Activated CD8-positive, alpha-beta memory T cell treated with anti-CD3 and anti-CD28 coated beads, Interleukin-2, amount 10 ng/mL, durations not matched to agents 7 days and 5 days (primary cell): ENCODE measurements at regions not wholly inside any gene's neighbourhood (a gene's known extent, or its start where the extent isn't known, plus 50 kb on each side); places are given as distances from the start of the nearest gene placed in this dataset.
"Not testable (repeated sequence)": the region's sequence is repeated elsewhere in the genome, so short reads cannot be mapped to it uniquely, and the experiment has no call there.

Experiments
- ATAC-seq: fragments of 150-1000 bp; cut with Tn5 transposase; one replicate; pipeline ENCODE4 v1.10.0; 2021; ENCODE audit warnings: moderate library complexity
- CTCF ChIA-PET: fragments of 350-600 bp; sonication (Branson Sonifier 250); formaldehyde crosslinking; loops from one replicate; lab custom pipeline; 2021; ENCODE audit warnings: antibody characterized with exemption; lab: Charles Lee
- DNase-seq: peaks from one replicate; pipeline ENCODE4 v3.0.0-alpha.2; 2020
- H3K27ac Mint-ChIP-seq: one replicate; pipeline ENCODE4 v1.8.0; 2021; ENCODE audit warnings: mild to moderate bottlenecking, mixed read lengths
- H3K27me3 Mint-ChIP-seq: one replicate; pipeline ENCODE4 v1.8.0; 2021; ENCODE audit warnings: mixed read lengths
- H3K36me3 Mint-ChIP-seq: one replicate; pipeline ENCODE4 v1.8.0; 2021; ENCODE audit warnings: mild to moderate bottlenecking, mixed read lengths
- H3K4me1 Mint-ChIP-seq: one replicate; pipeline ENCODE4 v1.8.0; 2021; ENCODE audit warnings: mixed read lengths
- H3K4me3 Mint-ChIP-seq: one replicate; pipeline ENCODE4 v1.8.0; 2021; ENCODE audit warnings: mild to moderate bottlenecking, moderate library complexity, mixed read lengths
- H3K9me3 Mint-ChIP-seq: one replicate; pipeline ENCODE4 v1.8.0; 2022; ENCODE audit warnings: low read depth, mixed read lengths

GRCh38 chr2:75925331-75926024 is 214.8 kb upstream of the GCFC2 start:
- Mint-ChIP-seq H3K9me3 (no peaks in the 10 kb centered on the region), H3K27ac (no peak overlapping the region), H3K36me3 (no peaks in the 10 kb centered on the region), H3K4me1 (no peaks in the 10 kb centered on the region), H3K4me3 (no peak overlapping the region), H3K27me3 (no peaks in the 10 kb centered on the region)
- CTCF ChIA-PET: no interaction called here
- ATAC-seq (no peak), DNase-seq (no peak)

GRCh38 chr2:75922191-75922590 is 211.5 kb upstream of the GCFC2 start:
- Mint-ChIP-seq H3K4me1 (no peaks in the 10 kb centered on the region), H3K4me3 (no peak overlapping the region), H3K9me3 (no peaks in the 10 kb centered on the region), H3K36me3 (no peaks in the 10 kb centered on the region), H3K27ac (no peak overlapping the region), H3K27me3 (no peaks in the 10 kb centered on the region)
- CTCF ChIA-PET: no interaction called here
- no peak for ATAC-seq
- DNase-seq: no peak

- DNase-seq (no peak), ATAC-seq (no peak)
- Mint-ChIP-seq H3K4me1 (no peaks in the 10 kb centered on the region), H3K27me3 (no peaks in the 10 kb centered on the region), H3K36me3 (no peaks in the 10 kb centered on the region), H3K4me3 (no peak overlapping the region), H3K27ac (no peak overlapping the region), H3K9me3 (no peaks in the 10 kb centered on the region)
- CTCF ChIA-PET: no interaction called here
Observed at GRCh38 chr2:75920859-75921551, 210.3 kb upstream of the GCFC2 start.

GRCh38 chr2:75915851-75916634 is 205.3 kb upstream of the GCFC2 start:
- H3K4me3 Mint-ChIP-seq: no peak overlapping the region
- CTCF ChIA-PET: no interaction called here

GRCh38 chr2:75896779-75897366 is 186.2 kb upstream of the GCFC2 start:
- H3K4me1 Mint-ChIP-seq: no peaks in the 10 kb centered on the region
- H3K27ac Mint-ChIP-seq: no peak overlapping the region
- CTCF ChIA-PET: no interaction called here
- H3K9me3 Mint-ChIP-seq: no peaks in the 10 kb centered on the region
- no peak overlapping the region for H3K4me3 Mint-ChIP-seq
- no peaks in the 10 kb centered on the region for H3K36me3 Mint-ChIP-seq
- no peaks in the 10 kb centered on the region for H3K27me3 Mint-ChIP-seq
- DNase-seq (no peak), ATAC-seq (no peak)

More at GRCh38 chr2:75915851-75916634, 205.3 kb upstream of the GCFC2 start:
- H3K27me3 Mint-ChIP-seq: no peaks in the 10 kb centered on the region
- ATAC-seq (no peak), DNase-seq (no peak)
- no peaks in the 10 kb centered on the region for H3K36me3 Mint-ChIP-seq
- H3K27ac Mint-ChIP-seq: no peak overlapping the region
- H3K4me1 Mint-ChIP-seq: no peaks in the 10 kb centered on the region
- H3K9me3 Mint-ChIP-seq: peaks cover 5% of the 10 kb centered on the region

- no peak for ATAC-seq
- Mint-ChIP-seq H3K9me3 (no peaks in the 10 kb centered on the region), H3K36me3 (no peaks in the 10 kb centered on the region), H3K4me1 (no peaks in the 10 kb centered on the region), H3K27me3 (no peaks in the 10 kb centered on the region), H3K4me3 (no peak overlapping the region), H3K27ac (no peak overlapping the region)
- CTCF ChIA-PET: no interaction called here
- no peak for DNase-seq
Observed at GRCh38 chr2:75894170-75894569, 183.5 kb upstream of the GCFC2 start.

GRCh38 chr2:75892490-75892889 is 181.8 kb upstream of the GCFC2 start:
- no peak overlapping the region for H3K27ac Mint-ChIP-seq
- no peaks in the 10 kb centered on the region for H3K36me3 Mint-ChIP-seq
- no peak overlapping the region for H3K4me3 Mint-ChIP-seq
- no peaks in the 10 kb centered on the region for H3K9me3 Mint-ChIP-seq
- DNase-seq (no peak), ATAC-seq (no peak)
- H3K27me3 Mint-ChIP-seq: no peaks in the 10 kb centered on the region
- CTCF ChIA-PET: no interaction called here
- no peaks in the 10 kb centered on the region for H3K4me1 Mint-ChIP-seq

GRCh38 chr2:75882530-75882929 is 171.8 kb upstream of the GCFC2 start:
- Mint-ChIP-seq H3K9me3 (peaks cover 2% of the 10 kb centered on the region), H3K27me3 (no peaks in the 10 kb centered on the region), H3K36me3 (no peaks in the 10 kb centered on the region), H3K27ac (no peak overlapping the region), H3K4me3 (no peak overlapping the region), H3K4me1 (no peaks in the 10 kb centered on the region)
- CTCF ChIA-PET: no interaction called here
- ATAC-seq: no peak
- no peak for DNase-seq

- DNase-seq, H3K36me3 Mint-ChIP-seq, H3K27ac Mint-ChIP-seq, H3K4me1 Mint-ChIP-seq, H3K9me3 Mint-ChIP-seq, ATAC-seq, CTCF ChIA-PET, H3K4me3 Mint-ChIP-seq, H3K27me3 Mint-ChIP-seq: not testable (repeated sequence)
Observed at GRCh38 chr2:75875606-75876005, 164.9 kb upstream of the GCFC2 start.

GRCh38 chr2:75871762-75872614 is 161.3 kb upstream of the GCFC2 start:
- DNase-seq, ATAC-seq, H3K36me3 Mint-ChIP-seq, H3K27me3 Mint-ChIP-seq, H3K27ac Mint-ChIP-seq, H3K4me3 Mint-ChIP-seq, H3K4me1 Mint-ChIP-seq, H3K9me3 Mint-ChIP-seq, CTCF ChIA-PET: not testable (repeated sequence)

GRCh38 chr2:75870651-75871137 is 160.0 kb upstream of the GCFC2 start:
- no peak overlapping the region for H3K4me3 Mint-ChIP-seq
- no peak overlapping the region for H3K27ac Mint-ChIP-seq
- H3K4me1 Mint-ChIP-seq: no peaks in the 10 kb centered on the region
- DNase-seq (no peak), ATAC-seq (no peak)
- CTCF ChIA-PET: no interaction called here
- H3K36me3 Mint-ChIP-seq: no peaks in the 10 kb centered on the region
- H3K9me3 Mint-ChIP-seq: no peaks in the 10 kb centered on the region
- H3K27me3 Mint-ChIP-seq: no peaks in the 10 kb centered on the region

- Mint-ChIP-seq H3K9me3 (no peaks in the 10 kb centered on the region), H3K36me3 (no peaks in the 10 kb centered on the region), H3K27ac (no peak overlapping the region), H3K4me3 (no peak overlapping the region), H3K4me1 (no peaks in the 10 kb centered on the region), H3K27me3 (no peaks in the 10 kb centered on the region)
- CTCF ChIA-PET: no interaction called here
- ATAC-seq: no peak
- DNase-seq: no peak
Observed at GRCh38 chr2:75870133-75870532, 159.4 kb upstream of the GCFC2 start.

GRCh38 chr2:75865702-75866101 is 155.0 kb upstream of the GCFC2 start:
- DNase-seq: no peak
- Mint-ChIP-seq H3K4me3 (no peak overlapping the region), H3K4me1 (no peaks in the 10 kb centered on the region), H3K36me3 (no peaks in the 10 kb centered on the region), H3K27me3 (no peaks in the 10 kb centered on the region), H3K27ac (no peak overlapping the region), H3K9me3 (no peaks in the 10 kb centered on the region)
- CTCF ChIA-PET: no interaction called here
- no peak for ATAC-seq
